PC-9 (cell line): ENCODE measurements at regions not wholly inside any gene's neighbourhood (a gene's known extent, or its start where the extent isn't known, plus 50 kb on each side); places are given as distances from the start of the nearest gene placed in this dataset.
"Not testable (repeated sequence)": the region's sequence is repeated elsewhere in the genome, so short reads cannot be mapped to it uniquely, and the experiment has no call there.

Experiments used
- EZH2 ChIP-seq: fragments of 200-600 bp; sonication (generic); IDR thresholded peaks from 2 replicates; pipeline ENCODE4 v1.8.0; 2017; ENCODE audit warnings: antibody characterized with exemption, low read depth
- TF ChIP-seq, protein P1 (sequence below): fragments of 200-600 bp; sonication (generic); conservative IDR thresholded peaks from 2 replicates; pipeline ENCODE4 v1.6.1; 2017; ENCODE audit warnings: mixed run types, antibody characterized with exemption, mild to moderate bottlenecking, moderate library complexity

DNA sequence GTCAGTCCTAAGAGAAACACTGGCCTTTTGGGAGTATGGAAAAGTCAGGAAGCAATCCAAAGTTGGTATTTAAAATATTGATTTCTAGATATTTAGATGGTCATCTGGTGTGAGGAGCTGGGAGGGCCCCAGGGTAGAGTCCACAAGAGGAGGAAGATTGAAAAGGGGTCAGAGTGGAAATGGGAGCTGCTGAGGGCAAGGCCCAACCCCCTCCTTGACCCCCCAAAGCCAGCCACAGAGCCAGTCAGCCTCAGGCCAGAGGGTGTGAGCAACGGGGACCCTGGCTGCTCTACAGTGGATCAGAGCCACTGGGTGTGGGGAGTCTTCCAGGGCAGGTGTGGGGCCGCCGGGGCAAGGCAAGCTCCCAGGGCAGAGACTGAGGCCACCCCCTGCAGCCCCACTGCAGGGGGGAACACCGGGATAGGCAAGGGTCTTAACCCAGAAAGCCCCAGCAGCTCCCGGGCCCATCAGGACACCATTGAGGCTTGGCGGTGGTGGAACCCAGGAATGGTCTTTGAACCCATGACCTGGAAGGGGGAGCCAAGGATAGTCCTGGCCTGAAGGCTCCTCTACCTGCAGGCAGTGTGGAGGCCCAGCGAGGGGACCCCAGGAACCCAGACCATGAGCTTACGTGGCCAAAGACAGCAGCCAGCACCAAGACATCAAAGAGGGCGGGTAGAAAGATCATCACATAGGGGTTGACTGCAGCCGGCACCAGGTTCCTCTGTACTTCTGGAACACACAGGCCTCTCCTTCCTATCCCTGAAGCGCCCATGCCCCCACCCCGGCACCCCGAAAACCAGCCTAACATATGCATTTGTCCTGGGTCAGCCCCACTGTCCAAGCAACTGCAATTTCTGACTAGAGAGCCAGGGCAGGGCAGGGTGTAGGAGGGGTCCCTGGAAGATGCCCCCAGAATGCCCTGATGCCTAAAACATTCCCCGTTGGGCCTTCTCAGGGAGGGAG, 51.3 kb upstream of the CSPG4 start:
- TF ChIP-seq, protein P1, sequence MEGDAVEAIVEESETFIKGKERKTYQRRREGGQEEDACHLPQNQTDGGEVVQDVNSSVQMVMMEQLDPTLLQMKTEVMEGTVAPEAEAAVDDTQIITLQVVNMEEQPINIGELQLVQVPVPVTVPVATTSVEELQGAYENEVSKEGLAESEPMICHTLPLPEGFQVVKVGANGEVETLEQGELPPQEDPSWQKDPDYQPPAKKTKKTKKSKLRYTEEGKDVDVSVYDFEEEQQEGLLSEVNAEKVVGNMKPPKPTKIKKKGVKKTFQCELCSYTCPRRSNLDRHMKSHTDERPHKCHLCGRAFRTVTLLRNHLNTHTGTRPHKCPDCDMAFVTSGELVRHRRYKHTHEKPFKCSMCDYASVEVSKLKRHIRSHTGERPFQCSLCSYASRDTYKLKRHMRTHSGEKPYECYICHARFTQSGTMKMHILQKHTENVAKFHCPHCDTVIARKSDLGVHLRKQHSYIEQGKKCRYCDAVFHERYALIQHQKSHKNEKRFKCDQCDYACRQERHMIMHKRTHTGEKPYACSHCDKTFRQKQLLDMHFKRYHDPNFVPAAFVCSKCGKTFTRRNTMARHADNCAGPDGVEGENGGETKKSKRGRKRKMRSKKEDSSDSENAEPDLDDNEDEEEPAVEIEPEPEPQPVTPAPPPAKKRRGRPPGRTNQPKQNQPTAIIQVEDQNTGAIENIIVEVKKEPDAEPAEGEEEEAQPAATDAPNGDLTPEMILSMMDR: not testable (repeated sequence)
- TF ChIP-seq EZH2: not testable (repeated sequence)
